Left lung (tissue), 4 donors: ENCODE measurements at regions not wholly inside any gene's neighbourhood (a gene's known extent, or its start where the extent isn't known, plus 50 kb on each side); places are given as distances from the start of the nearest gene placed in this dataset.
A peak's percentile ranks its signal among the peaks of the same experiment; 100 is the strongest.
"Not testable (repeated sequence)": the region's sequence is repeated elsewhere in the genome, so short reads cannot be mapped to it uniquely, and the experiment has no call there.

Experiments used
- ATAC-seq: fragments of 200-7000 bp; cut with Tn5 transposase; one replicate; pipeline ENCODE4 v1.9.1; 2020; ENCODE audit warnings: moderate library complexity
- DNase-seq, 4 donors: peaks; one replicate each; pipeline ENCODE4 v3.0.0-alpha.2; 2013 to 2020
- H3K27ac ChIP-seq, 2 donors: fragments of 200-600 bp; sonication (generic) in 1 of 2; one replicate each; pipeline versions ENCODE4 v1.5.0 to v1.8.0; 2020 to 2021
- H3K27me3 ChIP-seq, 2 donors: fragments of 200-600 bp; sonication (generic) in 1 of 2; one replicate each; pipeline versions ENCODE4 v1.5.0 to v1.8.0; 2020 to 2021
- H3K36me3 ChIP-seq, 2 donors: fragments of 200-600 bp; sonication (generic) in 1 of 2; one replicate each; pipeline versions ENCODE4 v1.5.0 to v1.8.0; 2020 to 2021
- H3K4me1 ChIP-seq, 2 donors: fragments of 200-600 bp; one replicate each; pipeline ENCODE4 v1.8.0; 2021
- H3K4me3 ChIP-seq, 2 donors: fragments of 200-600 bp; sonication (generic) in 1 of 2; one replicate each; pipeline versions ENCODE4 v1.5.0 to v1.8.0; 2020 to 2021; ENCODE audit warnings: mild to moderate bottlenecking in 1 of 2
- H3K9me3 ChIP-seq, 2 donors: fragments of 200-600 bp; sonication (generic) in 1 of 2; one replicate each; pipeline versions ENCODE4 v1.5.0 to v1.8.0; 2020 to 2021
- intact Hi-C, 2 donors: fragments of 100-400 bp; cut with DNase I; formaldehyde crosslinking; loops; one replicate each; pipeline versions ENCODE4 v1.11.2 to v1.14.2; 2022
- TF ChIP-seq, protein P1 (sequence below), 2 donors: fragments of 200-600 bp; sonication (generic) in 1 of 2; IDR thresholded peaks; one replicate each; pipeline versions ENCODE4 v1.5.0 to v1.8.0; 2021; ENCODE audit warnings: antibody characterized with exemption in 2 of 2
- donor health status: DM: no; HTN: yes; CAD: no.
- donor health status: DM: no; HTN: no; CAD: no.

DNA sequence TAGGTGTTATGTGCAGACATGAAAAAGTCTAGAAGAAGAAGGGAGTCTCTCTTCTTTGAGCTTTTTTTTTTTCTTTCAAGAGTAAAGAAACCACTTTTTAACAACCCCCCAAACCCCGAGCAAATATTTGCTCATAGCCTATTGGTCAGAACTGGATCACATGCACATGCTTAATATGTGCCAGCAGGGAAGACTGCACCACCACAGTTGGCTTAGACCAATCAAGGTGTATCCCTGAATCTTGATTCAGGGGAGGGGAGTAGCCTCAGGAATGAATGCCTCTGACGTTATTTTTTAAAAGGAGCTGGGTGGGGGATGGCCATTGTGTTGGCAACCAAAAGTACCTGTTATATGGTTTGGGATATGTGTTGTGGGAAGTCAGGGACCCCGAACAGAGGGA, 171.4 kb upstream of the NABP1 start:
- ATAC-seq (no peak), DNase-seq (no peak)
- no peak overlapping the region for H3K4me3 ChIP-seq
- intact Hi-C loops = no loop called here
- no peak overlapping the region for H3K27ac ChIP-seq
- H3K9me3 ChIP-seq = peaks cover 0 to 6% of the 10 kb centered on the region in 2 donors
- H3K36me3 ChIP-seq = no peaks in the 10 kb centered on the region
- TF ChIP-seq, protein P1, sequence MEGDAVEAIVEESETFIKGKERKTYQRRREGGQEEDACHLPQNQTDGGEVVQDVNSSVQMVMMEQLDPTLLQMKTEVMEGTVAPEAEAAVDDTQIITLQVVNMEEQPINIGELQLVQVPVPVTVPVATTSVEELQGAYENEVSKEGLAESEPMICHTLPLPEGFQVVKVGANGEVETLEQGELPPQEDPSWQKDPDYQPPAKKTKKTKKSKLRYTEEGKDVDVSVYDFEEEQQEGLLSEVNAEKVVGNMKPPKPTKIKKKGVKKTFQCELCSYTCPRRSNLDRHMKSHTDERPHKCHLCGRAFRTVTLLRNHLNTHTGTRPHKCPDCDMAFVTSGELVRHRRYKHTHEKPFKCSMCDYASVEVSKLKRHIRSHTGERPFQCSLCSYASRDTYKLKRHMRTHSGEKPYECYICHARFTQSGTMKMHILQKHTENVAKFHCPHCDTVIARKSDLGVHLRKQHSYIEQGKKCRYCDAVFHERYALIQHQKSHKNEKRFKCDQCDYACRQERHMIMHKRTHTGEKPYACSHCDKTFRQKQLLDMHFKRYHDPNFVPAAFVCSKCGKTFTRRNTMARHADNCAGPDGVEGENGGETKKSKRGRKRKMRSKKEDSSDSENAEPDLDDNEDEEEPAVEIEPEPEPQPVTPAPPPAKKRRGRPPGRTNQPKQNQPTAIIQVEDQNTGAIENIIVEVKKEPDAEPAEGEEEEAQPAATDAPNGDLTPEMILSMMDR (IDR thresholded peaks at IDR 0.05) = no peak
- peaks cover 0 to under 1% of the 10 kb centered on the region in 2 donors for H3K4me1 ChIP-seq
- H3K27me3 ChIP-seq = no peaks in the 10 kb centered on the region

DNA sequence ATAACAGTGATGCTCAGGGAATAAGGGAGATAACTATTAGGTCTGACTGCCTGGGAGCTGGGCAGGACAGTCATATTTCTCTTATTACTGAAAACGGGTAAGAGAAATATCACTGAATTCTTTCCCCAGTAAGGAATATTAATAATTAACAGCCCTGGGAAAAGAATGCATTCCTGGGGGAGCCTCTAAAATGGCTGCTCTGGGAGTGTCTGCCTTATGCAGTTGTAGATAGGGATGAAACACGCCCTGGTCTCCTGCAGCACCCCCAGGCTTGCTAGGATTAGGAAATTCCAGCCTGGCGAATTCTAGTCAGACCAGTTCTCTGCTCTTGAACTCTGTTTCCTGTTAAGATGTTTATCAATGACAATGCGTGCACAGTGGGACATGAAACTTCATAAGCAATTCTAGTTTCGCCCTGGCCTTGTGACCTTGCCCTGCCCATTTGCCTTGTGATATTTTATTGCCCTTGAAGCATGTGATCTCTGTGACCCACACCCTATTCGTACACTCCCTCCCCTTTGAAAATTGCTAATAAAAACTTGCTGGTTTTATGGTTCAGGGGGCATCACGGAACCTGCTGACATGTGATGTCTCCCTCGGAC, 170.6 kb upstream of the NABP1 start:
- DNase-seq, H3K36me3 ChIP-seq, ATAC-seq, H3K4me1 ChIP-seq, H3K9me3 ChIP-seq, H3K27ac ChIP-seq, H3K4me3 ChIP-seq, intact Hi-C loops, H3K27me3 ChIP-seq: not testable (repeated sequence)

DNA sequence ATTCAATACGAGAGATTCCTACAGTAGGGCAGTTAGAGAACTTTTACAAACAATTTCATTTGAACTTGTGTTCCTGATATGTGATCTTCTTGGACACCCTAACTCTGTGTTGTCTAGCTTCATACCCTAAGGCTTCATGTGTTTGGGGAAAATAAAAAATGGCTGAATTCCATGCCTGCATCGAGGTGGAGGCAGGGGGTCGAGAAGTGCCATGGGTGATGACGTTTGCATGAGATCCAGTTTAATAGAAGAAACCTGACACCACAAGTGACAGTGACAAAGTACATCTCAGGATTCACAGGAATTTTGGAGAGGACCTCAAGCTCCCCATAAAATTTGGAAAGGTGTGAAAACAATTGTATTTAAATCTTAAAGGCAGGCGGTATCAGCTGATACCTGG, 169.2 kb upstream of the NABP1 start:
- DNase-seq = no peak
- intact Hi-C loops = no loop called here
- Histone ChIP-seq H3K36me3 (no peaks in the 10 kb centered on the region), H3K4me3 (no peak overlapping the region), H3K27ac (no peak overlapping the region), H3K9me3 (peaks cover 0 to 6% of the 10 kb centered on the region in 2 donors), H3K4me1 (no peaks in the 10 kb centered on the region), H3K27me3 (no peaks in the 10 kb centered on the region)
- ATAC-seq = no peak
- TF ChIP-seq, protein P1 (IDR thresholded peaks at IDR 0.05) = no peak

DNA sequence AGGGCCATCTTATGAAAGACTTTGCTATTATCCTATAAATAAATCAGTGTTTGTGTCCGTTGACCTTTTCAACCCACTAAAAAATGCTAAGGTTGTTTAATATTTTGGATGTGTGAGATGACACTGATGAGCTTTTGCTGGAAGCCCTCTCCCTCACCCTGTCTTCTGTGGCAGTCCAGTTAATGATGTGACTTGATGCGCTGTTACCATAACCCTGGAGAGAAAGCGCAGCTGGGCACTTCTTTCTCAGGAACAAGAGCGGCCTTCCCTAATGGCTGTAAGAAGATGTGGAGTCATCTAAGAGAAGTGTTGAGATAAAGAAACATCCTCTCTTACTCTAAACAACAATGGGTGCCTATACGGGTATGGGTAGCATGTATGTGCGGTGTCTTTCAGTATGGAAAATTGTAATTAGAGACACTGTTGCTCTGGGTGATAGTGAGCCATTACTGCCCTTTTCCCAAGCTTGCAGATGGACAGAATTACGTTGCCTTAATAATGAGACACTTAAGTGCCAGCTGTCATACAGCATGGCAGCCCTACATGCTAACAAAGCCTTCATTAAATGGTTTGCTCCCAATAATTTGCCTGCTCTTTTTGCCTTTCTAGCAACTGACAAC, 165.6 kb upstream of the NABP1 start:
- ATAC-seq = peak; percentile 33
- intact Hi-C loops = no loop called here

DNA sequence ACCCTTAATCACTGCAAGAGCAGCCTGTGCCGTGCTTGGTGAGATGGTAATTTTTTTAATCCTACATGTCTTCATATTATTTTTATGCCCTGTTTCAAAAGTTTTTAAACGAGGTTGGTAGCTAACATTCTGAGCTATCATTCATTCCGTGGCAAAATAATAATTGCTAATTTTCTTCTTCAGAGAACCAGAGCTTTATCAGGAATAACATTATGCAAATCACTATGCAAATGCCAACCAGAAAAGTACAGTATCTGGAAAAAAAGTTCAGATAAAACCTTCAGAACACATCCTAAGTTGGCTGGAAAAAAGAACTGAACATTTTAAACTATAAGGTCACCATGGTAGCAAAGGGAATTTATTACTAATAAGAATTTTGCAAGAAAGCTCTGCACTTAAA, 165.1 kb upstream of the NABP1 start:
- H3K4me1 ChIP-seq = no peaks in the 10 kb centered on the region
- H3K27me3 ChIP-seq = no peaks in the 10 kb centered on the region
- H3K36me3 ChIP-seq = no peaks in the 10 kb centered on the region
- ATAC-seq (no peak), DNase-seq (no peak)
- no peak overlapping the region for H3K4me3 ChIP-seq
- TF ChIP-seq, protein P1 (IDR thresholded peaks at IDR 0.05) = no peak
- peaks cover 0 to 2% of the 10 kb centered on the region in 2 donors for H3K9me3 ChIP-seq
- intact Hi-C loops = no loop called here
- no peak overlapping the region for H3K27ac ChIP-seq

More for the DNA sequence above, 165.6 kb upstream of the NABP1 start:
- no peak overlapping the region for H3K4me3 ChIP-seq
- no peaks in the 10 kb centered on the region for H3K4me1 ChIP-seq
- peak in 2 of 4 donors; percentile 77 to 80 for DNase-seq
- H3K27me3 ChIP-seq = no peaks in the 10 kb centered on the region
- H3K27ac ChIP-seq = no peak overlapping the region
- TF ChIP-seq, protein P1 (IDR thresholded peaks at IDR 0.05) = no peak
- peaks cover 0 to 6% of the 10 kb centered on the region in 2 donors for H3K9me3 ChIP-seq
- no peaks in the 10 kb centered on the region for H3K36me3 ChIP-seq

DNA sequence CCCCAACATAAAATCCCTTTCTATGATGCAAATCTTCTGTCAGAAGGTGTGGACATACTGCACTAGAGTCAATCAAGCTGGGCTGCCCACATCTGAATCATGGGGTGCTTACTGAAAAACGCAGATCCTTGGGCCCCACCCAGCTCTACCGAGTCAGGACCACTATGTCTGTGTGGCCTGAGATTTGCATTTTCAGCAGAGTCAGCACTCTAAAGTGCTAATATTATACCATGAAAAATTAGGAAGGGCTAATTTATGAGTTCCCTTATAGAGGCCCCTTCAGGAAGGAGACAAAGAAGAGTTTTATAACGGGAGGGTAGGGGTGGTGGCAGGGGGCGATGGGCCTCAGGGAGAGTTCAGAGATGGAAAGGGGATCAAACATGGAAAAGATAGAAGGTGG, 163.3 kb upstream of the NABP1 start:
- H3K9me3 ChIP-seq = no peaks in the 10 kb centered on the region
- H3K4me1 ChIP-seq = no peaks in the 10 kb centered on the region
- DNase-seq (no peak), ATAC-seq (no peak)
- H3K27ac ChIP-seq = no peak overlapping the region
- TF ChIP-seq, protein P1 (IDR thresholded peaks at IDR 0.05) = no peak
- no peaks in the 10 kb centered on the region for H3K36me3 ChIP-seq
- intact Hi-C loops = no loop called here
- no peaks in the 10 kb centered on the region for H3K27me3 ChIP-seq
- H3K4me3 ChIP-seq = no peak overlapping the region
